LNCAP (cell line): ENCODE measurements at regions not wholly inside any gene's neighbourhood (a gene's known extent, or its start where the extent isn't known, plus 50 kb on each side); places are given as distances from the start of the nearest gene placed in this dataset.

Source experiments
- TF ChIP-seq, protein P1 (sequence below): fragments of 450-650 bp; IDR thresholded peaks from 2 replicates; pipeline ENCODE4 v1.5.1; 2017; ENCODE audit warnings: mild to moderate bottlenecking

DNA sequence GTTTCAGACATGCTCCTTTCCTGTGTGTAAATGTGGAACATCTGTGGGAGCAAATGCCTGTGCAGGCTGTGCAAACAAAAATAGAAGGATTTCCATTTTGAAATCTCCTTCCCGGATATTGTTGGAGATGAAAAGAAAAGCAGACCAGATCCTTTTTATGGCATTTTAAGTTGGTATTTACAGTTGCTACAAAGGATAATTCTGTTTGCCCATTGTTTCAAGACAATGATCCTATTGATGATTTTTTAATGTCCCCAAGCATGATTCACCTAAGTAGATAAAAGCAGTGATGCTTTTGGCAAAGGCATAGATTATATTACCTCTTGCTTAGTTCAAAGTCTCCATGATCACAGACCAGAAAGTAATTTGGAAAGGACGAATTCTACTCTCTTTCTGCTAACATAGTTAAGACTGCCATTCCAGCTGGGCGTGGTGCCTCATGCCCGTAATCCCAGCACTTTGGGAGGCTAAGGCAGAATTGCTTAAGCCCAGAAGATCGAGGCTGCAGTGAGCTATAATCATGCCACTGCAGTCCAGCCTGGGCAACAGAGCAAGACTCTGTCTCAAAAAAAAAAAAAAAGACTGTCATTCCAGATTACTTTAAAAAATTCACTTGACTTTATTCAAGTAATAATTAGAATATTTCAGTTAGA lies 209.6 kb upstream of the SLC39A10 start:
- TF ChIP-seq, protein P1, sequence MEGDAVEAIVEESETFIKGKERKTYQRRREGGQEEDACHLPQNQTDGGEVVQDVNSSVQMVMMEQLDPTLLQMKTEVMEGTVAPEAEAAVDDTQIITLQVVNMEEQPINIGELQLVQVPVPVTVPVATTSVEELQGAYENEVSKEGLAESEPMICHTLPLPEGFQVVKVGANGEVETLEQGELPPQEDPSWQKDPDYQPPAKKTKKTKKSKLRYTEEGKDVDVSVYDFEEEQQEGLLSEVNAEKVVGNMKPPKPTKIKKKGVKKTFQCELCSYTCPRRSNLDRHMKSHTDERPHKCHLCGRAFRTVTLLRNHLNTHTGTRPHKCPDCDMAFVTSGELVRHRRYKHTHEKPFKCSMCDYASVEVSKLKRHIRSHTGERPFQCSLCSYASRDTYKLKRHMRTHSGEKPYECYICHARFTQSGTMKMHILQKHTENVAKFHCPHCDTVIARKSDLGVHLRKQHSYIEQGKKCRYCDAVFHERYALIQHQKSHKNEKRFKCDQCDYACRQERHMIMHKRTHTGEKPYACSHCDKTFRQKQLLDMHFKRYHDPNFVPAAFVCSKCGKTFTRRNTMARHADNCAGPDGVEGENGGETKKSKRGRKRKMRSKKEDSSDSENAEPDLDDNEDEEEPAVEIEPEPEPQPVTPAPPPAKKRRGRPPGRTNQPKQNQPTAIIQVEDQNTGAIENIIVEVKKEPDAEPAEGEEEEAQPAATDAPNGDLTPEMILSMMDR = no peak

DNA sequence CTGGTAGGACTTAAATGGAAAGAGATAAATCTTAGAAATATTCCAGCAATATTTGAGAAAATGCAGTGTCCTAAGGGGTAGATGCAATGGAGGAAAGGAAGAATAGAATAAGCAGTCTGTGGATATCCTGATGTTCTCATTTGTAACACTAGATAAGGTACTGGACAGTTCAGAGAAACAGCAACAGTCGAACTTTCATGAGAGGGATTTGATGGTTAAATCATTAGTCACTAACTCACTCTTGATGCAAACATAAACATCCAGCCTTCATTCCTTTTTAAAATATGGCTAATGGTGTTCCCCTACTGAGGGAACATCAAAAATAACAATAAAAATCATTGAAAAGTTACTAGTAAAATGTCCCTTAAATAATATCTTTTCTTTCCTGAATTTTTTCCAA lies 211.4 kb upstream of the SLC39A10 start:
- TF ChIP-seq, protein P1 = no peak

DNA sequence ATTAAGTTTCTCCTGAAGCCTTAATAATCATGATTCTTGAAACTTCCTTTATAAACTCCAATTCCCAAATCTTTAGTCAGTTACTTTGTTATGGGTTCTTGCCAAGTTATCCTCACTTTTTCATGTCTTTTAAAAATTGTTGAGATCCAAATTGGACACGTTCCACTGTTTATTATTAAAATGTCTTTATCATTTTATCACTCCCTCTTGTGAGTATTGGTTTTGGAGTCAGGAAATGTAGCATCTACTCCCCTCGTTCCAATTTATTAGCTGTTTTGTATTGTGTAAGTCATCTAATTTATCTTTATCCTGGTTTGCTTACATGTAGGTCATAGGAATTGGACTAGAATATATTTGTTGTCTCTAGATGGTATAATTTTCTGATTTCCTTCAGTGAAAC lies 213.1 kb upstream of the SLC39A10 start:
- TF ChIP-seq, protein P1 = no peak

DNA sequence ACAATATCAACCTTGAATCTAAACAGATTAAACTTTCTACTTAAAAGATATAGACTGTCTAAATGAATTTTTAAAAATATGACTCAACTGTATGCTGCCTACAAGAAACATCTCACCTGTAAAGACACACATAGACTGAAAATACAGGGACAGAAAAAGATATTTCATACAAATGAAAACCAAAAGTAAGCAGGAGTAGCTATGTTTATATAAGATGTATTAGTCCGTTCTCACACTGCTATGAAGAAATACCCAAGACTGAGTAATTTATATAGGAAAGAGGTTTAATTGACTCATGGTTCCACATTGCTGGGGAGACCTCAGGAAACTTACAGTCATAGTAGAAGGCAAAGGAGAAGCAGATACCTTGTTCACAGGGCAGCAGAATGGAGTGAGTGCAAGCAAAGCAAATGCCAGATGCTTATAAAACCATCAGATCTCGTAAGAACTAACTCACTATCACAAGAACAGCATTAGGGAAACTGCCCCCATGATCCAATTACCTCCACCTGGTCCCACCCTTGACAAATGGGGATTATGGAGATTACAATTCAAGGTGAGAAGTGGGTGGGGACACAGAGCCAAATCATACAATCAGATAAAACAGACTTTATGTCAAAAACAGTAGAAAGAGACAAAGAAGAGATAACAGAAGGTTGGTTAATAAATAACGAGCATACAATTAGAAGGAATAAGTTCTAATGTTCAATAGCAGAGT lies 214.4 kb upstream of the SLC39A10 start:
- TF ChIP-seq, protein P1 = no peak

DNA sequence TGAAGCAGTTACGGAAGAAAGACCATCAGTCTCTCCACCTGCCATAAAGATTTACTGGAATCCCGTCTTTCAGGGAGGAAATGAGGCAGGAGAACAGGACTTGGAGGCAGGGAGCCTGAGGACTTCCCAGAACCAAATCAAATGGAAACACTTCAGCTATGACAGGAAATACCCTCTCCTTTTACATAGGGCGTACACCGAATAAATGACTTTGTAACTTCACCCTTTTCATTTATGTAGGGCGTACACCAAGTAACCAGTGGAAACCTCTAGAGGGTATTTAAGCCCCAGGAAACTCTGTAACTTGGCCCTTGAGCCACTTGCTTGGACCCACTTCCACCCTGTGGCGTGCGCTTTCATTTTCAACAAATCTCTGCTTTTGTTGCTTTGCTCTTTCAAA lies 218.3 kb upstream of the SLC39A10 start:
- TF ChIP-seq, protein P1 = no peak

DNA sequence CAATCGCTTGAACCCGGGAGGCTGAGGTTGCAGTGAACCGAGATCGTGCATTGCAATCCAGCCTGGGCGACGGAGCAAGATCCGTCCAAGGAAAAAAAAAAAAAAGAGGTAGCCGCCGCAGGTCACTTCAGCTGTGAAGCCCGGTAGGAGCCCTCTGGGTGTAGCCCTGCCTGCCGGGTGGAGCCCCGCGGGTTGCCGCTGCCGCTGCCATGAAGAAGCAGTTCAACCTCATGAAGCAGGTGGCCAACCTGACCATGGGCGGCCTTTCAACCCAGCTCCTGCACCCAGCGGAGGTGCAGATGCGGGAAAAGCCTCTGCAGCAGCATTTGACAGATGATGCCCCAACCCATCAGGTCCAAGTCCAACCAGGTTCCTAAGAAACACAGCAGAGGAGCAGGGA lies 219.5 kb upstream of the SLC39A10 start:
- TF ChIP-seq, protein P1 = no peak

DNA sequence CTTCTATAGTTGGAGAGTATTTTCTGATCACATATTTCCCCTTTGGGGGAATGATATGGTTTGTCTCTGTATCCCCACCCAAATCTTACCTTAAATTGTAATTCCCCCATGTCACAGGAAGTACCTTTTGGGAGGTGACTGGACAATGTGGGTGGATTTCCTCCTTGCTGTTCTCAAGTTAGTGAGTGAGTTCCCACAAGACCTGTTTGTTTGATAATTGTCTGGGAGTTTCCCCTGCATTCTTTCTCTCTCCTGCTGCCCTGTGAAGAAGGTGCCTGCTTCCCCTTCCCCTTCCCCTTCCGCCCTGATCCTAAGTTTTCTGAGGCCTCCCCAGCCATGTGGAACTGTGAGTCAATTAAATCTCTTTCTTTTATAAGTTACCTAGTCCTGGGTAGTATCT lies 222.7 kb upstream of the SLC39A10 start:
- TF ChIP-seq, protein P1 = no peak
